WTC11 (cell line): ENCODE measurements at regions not wholly inside any gene's neighbourhood (a gene's known extent, or its start where the extent isn't known, plus 50 kb on each side); places are given as distances from the start of the nearest gene placed in this dataset.

ENCODE experiments used
- ATAC-seq: fragments of 200-7000 bp; cut with Tn5 transposase; 2 replicates; pipeline ENCODE4 v1.10.0; 2021; ENCODE audit warnings: mild to moderate bottlenecking, moderate library complexity
- CTCF ChIA-PET: fragments of 300-600 bp; sonication (Branson Sonifier 250); formaldehyde crosslinking; loops from one replicate; lab custom pipeline; 2021; ENCODE audit warnings: antibody characterized with exemption; lab: Charles Lee
- POLR2A ChIA-PET: fragments of 350-600 bp; sonication (Branson Sonifier 250); formaldehyde crosslinking; loops from one replicate; lab custom pipeline; 2021; ENCODE audit warnings: antibody characterized with exemption; lab: Charles Lee
- DNase-seq: peaks from one replicate; pipeline ENCODE4 v3.0.0; 2021; ENCODE audit warnings: low spot score
- H3K27ac Mint-ChIP-seq: 2 replicates; pipeline ENCODE4 v1.8.0; 2021; ENCODE audit warnings: mixed read lengths
- H3K27me3 Mint-ChIP-seq: 2 replicates; pipeline ENCODE4 v1.8.0; 2021; ENCODE audit warnings: low read depth, mild to moderate bottlenecking, moderate library complexity, mixed read lengths
- H3K36me3 Mint-ChIP-seq: 2 replicates; pipeline ENCODE4 v1.8.0; 2021; ENCODE audit warnings: mixed read lengths
- H3K4me1 Mint-ChIP-seq: 2 replicates; pipeline ENCODE4 v1.8.0; 2022; ENCODE audit warnings: mixed read lengths
- H3K4me3 Mint-ChIP-seq: 2 replicates; pipeline ENCODE4 v1.8.0; 2021; ENCODE audit warnings: mild to moderate bottlenecking, moderate library complexity, mixed read lengths
- H3K9me3 Mint-ChIP-seq: 2 replicates; pipeline ENCODE4 v1.8.0; 2021; ENCODE audit warnings: mixed read lengths
- ATF2 ChIP-seq: sonication (generic); formaldehyde crosslinking; IDR thresholded peaks from 2 replicates; pipeline ENCODE4 v1.8.1; 2022; ENCODE audit warnings: low read depth, missing genetic modification reagents, borderline replicate concordance
- ATF6 ChIP-seq: sonication (generic); formaldehyde crosslinking; IDR thresholded peaks from 2 replicates; pipeline ENCODE4 v1.8.1; 2023; ENCODE audit warnings: mild to moderate bottlenecking, missing genetic modification reagents
- CTCF ChIP-seq: fragments of 200-600 bp; IDR thresholded peaks from 2 replicates; pipeline ENCODE4 v1.8.0; 2022; ENCODE audit warnings: antibody characterized with exemption
- FOXK1 ChIP-seq: sonication (generic); formaldehyde crosslinking; IDR thresholded peaks from 2 replicates; pipeline ENCODE4 v1.8.0; 2022; ENCODE audit warnings: mild to moderate bottlenecking, moderate library complexity, missing genetic modification reagents
- FOXP1 ChIP-seq: sonication (generic); formaldehyde crosslinking; IDR thresholded peaks from 2 replicates; pipeline ENCODE4 v1.8.0; 2022; ENCODE audit warnings: missing genetic modification reagents, mild to moderate bottlenecking, moderate library complexity, borderline replicate concordance
- FOXP4 ChIP-seq: sonication (generic); formaldehyde crosslinking; IDR thresholded peaks from 2 replicates; pipeline ENCODE4 v1.8.0; 2022; ENCODE audit warnings: mild to moderate bottlenecking, missing genetic modification reagents
- HMGXB4 ChIP-seq: sonication (generic); formaldehyde crosslinking; IDR thresholded peaks from 2 replicates; pipeline ENCODE4 v1.8.1; 2023; ENCODE audit warnings: mild to moderate bottlenecking, moderate library complexity, missing genetic modification reagents
- IRF1 ChIP-seq: sonication (generic); formaldehyde crosslinking; IDR thresholded peaks from 2 replicates; pipeline ENCODE4 v1.8.0; 2023; ENCODE audit warnings: missing genetic modification reagents
- NFE2L1 ChIP-seq: sonication (generic); formaldehyde crosslinking; IDR thresholded peaks from 2 replicates; pipeline ENCODE4 v1.8.1; 2023; ENCODE audit warnings: missing genetic modification reagents
- OVOL2 ChIP-seq: fragments of 250-450 bp; sonication (Bioruptor Pico); IDR thresholded peaks from 2 replicates; pipeline ENCODE4 v1.9.0; 2021; ENCODE audit warnings: mild to moderate bottlenecking, borderline replicate concordance
- PRRX2 ChIP-seq: fragments of 250-450 bp; sonication (Bioruptor Pico); IDR thresholded peaks from 2 replicates; pipeline ENCODE4 v1.8.0; 2021; ENCODE audit warnings: mild to moderate bottlenecking
- RELA ChIP-seq: sonication (generic); formaldehyde crosslinking; IDR thresholded peaks from 2 replicates; pipeline ENCODE4 v1.8.1; 2022; ENCODE audit warnings: missing genetic modification reagents, mild to moderate bottlenecking, borderline replicate concordance
- SMAD4 ChIP-seq: sonication (generic); formaldehyde crosslinking; IDR thresholded peaks from 2 replicates; pipeline ENCODE4 v1.8.0; 2022; ENCODE audit warnings: mild to moderate bottlenecking, missing genetic modification reagents
- SOX15 ChIP-seq: fragments of 250-450 bp; sonication (Bioruptor Pico); IDR thresholded peaks from 2 replicates; pipeline ENCODE4 v1.9.0; 2021; ENCODE audit warnings: mild to moderate bottlenecking
- ZNF317 ChIP-seq: sonication (generic); formaldehyde crosslinking; IDR thresholded peaks from 2 replicates; pipeline ENCODE4 v1.8.1; 2023; ENCODE audit warnings: low read depth, mild to moderate bottlenecking, moderate library complexity, missing genetic modification reagents, borderline replicate concordance
- ZNF416 ChIP-seq: fragments of 250-450 bp; sonication (Bioruptor Pico); IDR thresholded peaks from 2 replicates; pipeline ENCODE4 v1.9.0; 2021; ENCODE audit warnings: mild to moderate bottlenecking, inconsistent platforms
- TF ChIP-seq, protein P1 (sequence below): sonication (generic); formaldehyde crosslinking; IDR thresholded peaks from 2 replicates; pipeline ENCODE4 v1.8.1; 2022; ENCODE audit warnings: mild to moderate bottlenecking, moderate library complexity, missing genetic modification reagents
- TF ChIP-seq, protein P2 (sequence below): sonication (generic); formaldehyde crosslinking; conservative IDR thresholded peaks from 2 replicates; pipeline ENCODE4 v1.8.1; 2022; ENCODE audit warnings: mild to moderate bottlenecking, missing genetic modification reagents
- TF ChIP-seq, protein P3 (sequence below): fragments of 250-450 bp; sonication (Bioruptor Pico); IDR thresholded peaks from 2 replicates; pipeline ENCODE4 v1.8.0; 2021; ENCODE audit warnings: mild to moderate bottlenecking

GRCh38 chr1:198106011-198106410 lies 50.8 kb upstream of the NEK7 start:
- Mint-ChIP-seq H3K36me3 (no peaks in the 10 kb centered on the region), H3K27me3 (no peaks in the 10 kb centered on the region), H3K4me1 (peaks cover 5% of the 10 kb centered on the region; the same call in 1 of the 2 replicates), H3K9me3 (peaks cover 12% of the 10 kb centered on the region), H3K4me3 (no peak overlapping the region), H3K27ac (0 out of 2 replicates have a peak overlapping the region, but pooled peaks have one; percentile 1)
- TF ChIP-seq, protein P1, sequence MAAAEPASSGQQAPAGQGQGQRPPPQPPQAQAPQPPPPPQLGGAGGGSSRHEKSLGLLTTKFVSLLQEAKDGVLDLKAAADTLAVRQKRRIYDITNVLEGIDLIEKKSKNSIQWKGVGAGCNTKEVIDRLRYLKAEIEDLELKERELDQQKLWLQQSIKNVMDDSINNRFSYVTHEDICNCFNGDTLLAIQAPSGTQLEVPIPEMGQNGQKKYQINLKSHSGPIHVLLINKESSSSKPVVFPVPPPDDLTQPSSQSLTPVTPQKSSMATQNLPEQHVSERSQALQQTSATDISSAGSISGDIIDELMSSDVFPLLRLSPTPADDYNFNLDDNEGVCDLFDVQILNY (CRISPR knock-in tag) = no peak
- TF ChIP-seq OVOL2 (CRISPR knock-in tag) (no peak), FOXP4 (CRISPR knock-in tag) (no peak), ZNF416 (CRISPR knock-in tag) (no peak), SMAD4 (CRISPR knock-in tag) (no peak), ATF6 (CRISPR knock-in tag) (no peak), CTCF (no peak), IRF1 (CRISPR knock-in tag) (no peak), FOXP1 (no peak), ATF2 (CRISPR knock-in tag) (no peak), RELA (no peak), NFE2L1 (CRISPR knock-in tag) (no peak), HMGXB4 (CRISPR knock-in tag) (no peak), FOXK1 (CRISPR knock-in tag) (no peak), PRRX2 (CRISPR knock-in tag) (no peak), ZNF317 (CRISPR knock-in tag) (no peak), SOX15 (no peak)
- TF ChIP-seq, protein P2, sequence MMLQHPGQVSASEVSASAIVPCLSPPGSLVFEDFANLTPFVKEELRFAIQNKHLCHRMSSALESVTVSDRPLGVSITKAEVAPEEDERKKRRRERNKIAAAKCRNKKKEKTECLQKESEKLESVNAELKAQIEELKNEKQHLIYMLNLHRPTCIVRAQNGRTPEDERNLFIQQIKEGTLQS (CRISPR knock-in tag) = no peak
- TF ChIP-seq, protein P3, sequence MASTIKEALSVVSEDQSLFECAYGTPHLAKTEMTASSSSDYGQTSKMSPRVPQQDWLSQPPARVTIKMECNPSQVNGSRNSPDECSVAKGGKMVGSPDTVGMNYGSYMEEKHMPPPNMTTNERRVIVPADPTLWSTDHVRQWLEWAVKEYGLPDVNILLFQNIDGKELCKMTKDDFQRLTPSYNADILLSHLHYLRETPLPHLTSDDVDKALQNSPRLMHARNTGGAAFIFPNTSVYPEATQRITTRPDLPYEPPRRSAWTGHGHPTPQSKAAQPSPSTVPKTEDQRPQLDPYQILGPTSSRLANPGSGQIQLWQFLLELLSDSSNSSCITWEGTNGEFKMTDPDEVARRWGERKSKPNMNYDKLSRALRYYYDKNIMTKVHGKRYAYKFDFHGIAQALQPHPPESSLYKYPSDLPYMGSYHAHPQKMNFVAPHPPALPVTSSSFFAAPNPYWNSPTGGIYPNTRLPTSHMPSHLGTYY (CRISPR knock-in tag) = no peak
- ATAC-seq (peak; percentile 56; the same call in 1 of the 2 replicates), DNase-seq (no peak)
- ChIA-PET POLR2A (no interaction called here), CTCF (interaction anchor here (0.5 kb wide), 1 partner anchor 11 kb away, joined by 3 read pairs; no protein-coding TSS in a partner anchor)
